ENCODE measurements at regions not wholly inside any gene's neighbourhood (a gene's known extent, or its start where the extent isn't known, plus 50 kb on each side); places are given as distances from the start of the nearest gene placed in this dataset.

DNA sequence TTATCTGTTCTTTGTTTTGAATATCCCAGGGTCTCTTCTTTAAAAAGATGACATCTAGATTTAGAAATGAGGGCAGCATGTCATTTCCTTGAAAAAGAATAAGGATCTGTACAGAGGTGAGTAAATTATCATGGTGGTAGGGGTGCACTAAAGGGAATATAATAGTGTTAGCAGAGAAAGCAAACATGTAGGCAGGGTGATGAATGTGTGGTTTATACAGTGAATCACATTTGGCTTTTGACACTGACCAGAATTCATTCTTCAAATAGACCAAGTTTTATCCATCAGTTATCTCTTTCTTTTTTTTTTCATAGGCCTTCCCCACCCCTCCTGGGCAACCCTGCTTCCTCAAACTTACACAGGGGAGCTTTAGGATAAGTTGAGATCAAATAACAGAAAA, 184.5 kb upstream of the LRP1B start:
- no peaks in the 10 kb centered on the region for H3K4me1 ChIP-seq
- H3K9me3 ChIP-seq, result peaks cover 0 to 6% (median 0%) of the 10 kb centered on the region in 4 donors
- no peak overlapping the region for H3K27ac ChIP-seq
- no peaks in the 10 kb centered on the region for H3K27me3 ChIP-seq
- no peaks in the 10 kb centered on the region for H3K36me3 ChIP-seq
- ATAC-seq (ENCODE audit: low FRiP score in 2 of 2), result no peak
- TF ChIP-seq POLR2A (IDR thresholded peaks at IDR 0.05) (no peak), EP300 (IDR thresholded peaks at IDR 0.05) (no peak), POLR2AphosphoS5 (IDR thresholded peaks at IDR 0.05) (no peak)
- TF ChIP-seq, protein P1, sequence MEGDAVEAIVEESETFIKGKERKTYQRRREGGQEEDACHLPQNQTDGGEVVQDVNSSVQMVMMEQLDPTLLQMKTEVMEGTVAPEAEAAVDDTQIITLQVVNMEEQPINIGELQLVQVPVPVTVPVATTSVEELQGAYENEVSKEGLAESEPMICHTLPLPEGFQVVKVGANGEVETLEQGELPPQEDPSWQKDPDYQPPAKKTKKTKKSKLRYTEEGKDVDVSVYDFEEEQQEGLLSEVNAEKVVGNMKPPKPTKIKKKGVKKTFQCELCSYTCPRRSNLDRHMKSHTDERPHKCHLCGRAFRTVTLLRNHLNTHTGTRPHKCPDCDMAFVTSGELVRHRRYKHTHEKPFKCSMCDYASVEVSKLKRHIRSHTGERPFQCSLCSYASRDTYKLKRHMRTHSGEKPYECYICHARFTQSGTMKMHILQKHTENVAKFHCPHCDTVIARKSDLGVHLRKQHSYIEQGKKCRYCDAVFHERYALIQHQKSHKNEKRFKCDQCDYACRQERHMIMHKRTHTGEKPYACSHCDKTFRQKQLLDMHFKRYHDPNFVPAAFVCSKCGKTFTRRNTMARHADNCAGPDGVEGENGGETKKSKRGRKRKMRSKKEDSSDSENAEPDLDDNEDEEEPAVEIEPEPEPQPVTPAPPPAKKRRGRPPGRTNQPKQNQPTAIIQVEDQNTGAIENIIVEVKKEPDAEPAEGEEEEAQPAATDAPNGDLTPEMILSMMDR (IDR thresholded peaks at IDR 0.05), result no peak
- H3K4me3 ChIP-seq, result no peak overlapping the region
- DNase-seq, result no peak

DNA sequence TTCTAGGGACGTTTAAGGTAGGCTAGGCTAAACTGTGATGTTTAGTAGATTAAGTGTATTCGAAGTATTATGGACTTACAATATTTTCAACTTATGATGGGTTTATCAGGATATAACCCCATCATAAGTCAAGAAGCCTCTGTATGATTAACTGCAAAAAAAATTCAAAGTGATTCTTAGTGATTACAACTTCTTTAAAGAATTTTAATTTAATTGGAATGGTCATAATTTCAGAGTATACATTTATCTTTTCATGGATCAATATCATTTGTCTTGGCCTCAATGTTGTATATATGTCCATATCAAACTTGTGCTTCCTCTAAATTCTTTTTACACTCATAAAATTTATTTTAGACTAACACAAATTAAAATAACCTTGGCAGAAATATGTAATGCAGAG, 183.3 kb upstream of the LRP1B start:
- ATAC-seq (ENCODE audit: low FRiP score in 2 of 2), result no peak

DNA sequence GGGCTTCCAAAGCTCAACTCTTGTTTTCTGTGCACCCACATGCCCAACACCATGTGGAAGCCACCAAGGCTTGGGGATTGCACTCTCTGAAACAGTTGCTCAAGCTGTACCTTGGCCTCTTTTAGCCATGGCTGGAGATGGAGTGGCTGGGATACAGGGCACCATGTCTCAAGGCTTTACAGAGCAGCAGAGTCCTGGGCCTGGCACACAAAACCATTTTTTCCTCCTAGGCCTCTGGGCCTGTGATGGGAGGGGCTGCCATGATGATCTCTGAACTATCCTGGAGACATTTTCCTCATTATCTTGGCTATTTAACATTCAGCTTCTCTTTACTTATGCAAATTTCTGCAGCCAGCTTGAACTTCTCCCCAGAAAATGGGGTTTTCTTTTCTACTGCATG, 179.7 kb upstream of the LRP1B start:
- Histone ChIP-seq H3K4me3 (no peak overlapping the region), H3K36me3 (no peaks in the 10 kb centered on the region), H3K27ac (no peak overlapping the region), H3K27me3 (no peaks in the 10 kb centered on the region), H3K4me1 (no peaks in the 10 kb centered on the region), H3K9me3 (peaks cover 0 to 11% (median 2%) of the 10 kb centered on the region in 4 donors)
- no peak for DNase-seq
- ATAC-seq (ENCODE audit: low FRiP score in 2 of 2), result no peak
- TF ChIP-seq, protein P1 (IDR thresholded peaks at IDR 0.05), result no peak
- no peak for TF ChIP-seq POLR2A (IDR thresholded peaks at IDR 0.05)
- no peak for TF ChIP-seq POLR2AphosphoS5 (IDR thresholded peaks at IDR 0.05)
- no peak for TF ChIP-seq EP300 (IDR thresholded peaks at IDR 0.05)

More for the DNA sequence above, 183.3 kb upstream of the LRP1B start:
- DNase-seq, result no peak
- Histone ChIP-seq H3K9me3 (peaks cover 0 to 11% (median 2%) of the 10 kb centered on the region in 4 donors), H3K27ac (no peak overlapping the region), H3K4me1 (no peaks in the 10 kb centered on the region), H3K36me3 (no peaks in the 10 kb centered on the region), H3K4me3 (no peak overlapping the region), H3K27me3 (no peaks in the 10 kb centered on the region)
- TF ChIP-seq POLR2AphosphoS5 (IDR thresholded peaks at IDR 0.05) (no peak), POLR2A (IDR thresholded peaks at IDR 0.05) (no peak), EP300 (IDR thresholded peaks at IDR 0.05) (no peak)
- TF ChIP-seq, protein P1 (IDR thresholded peaks at IDR 0.05), result no peak
- 67 to 91% methylated on average over 2 of the region's 2 CpGs for WGBS, 2 donors

DNA sequence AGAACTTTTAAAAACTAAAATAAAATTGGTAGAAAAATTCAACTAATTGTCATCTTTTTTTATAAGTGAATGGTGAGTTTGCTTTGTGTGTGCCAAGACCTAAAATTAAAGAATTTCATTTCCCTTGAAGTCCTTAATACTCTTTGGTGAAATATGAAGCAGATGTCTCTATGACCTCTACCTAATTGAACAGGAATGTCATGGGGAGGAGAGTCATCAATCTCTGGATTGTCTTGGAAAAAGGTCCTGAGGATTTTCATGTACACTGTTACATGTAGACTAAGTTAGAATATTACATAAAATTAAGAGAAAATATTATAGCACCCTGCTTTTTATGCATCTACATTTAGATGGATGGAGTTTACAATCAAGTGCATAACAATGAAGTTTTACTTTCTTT, 177.9 kb upstream of the LRP1B start:
- no peaks in the 10 kb centered on the region for H3K27me3 ChIP-seq
- no peak overlapping the region for H3K27ac ChIP-seq
- no peak for TF ChIP-seq POLR2AphosphoS5 (IDR thresholded peaks at IDR 0.05)
- no peak for TF ChIP-seq POLR2A (IDR thresholded peaks at IDR 0.05)
- no peak for TF ChIP-seq EP300 (IDR thresholded peaks at IDR 0.05)
- TF ChIP-seq, protein P1 (IDR thresholded peaks at IDR 0.05), result no peak
- no peak for ATAC-seq (ENCODE audit: low FRiP score in 2 of 2)
- no peaks in the 10 kb centered on the region for H3K4me1 ChIP-seq
- H3K4me3 ChIP-seq, result no peak overlapping the region
- H3K9me3 ChIP-seq, result peaks cover 0 to 11% (median 2%) of the 10 kb centered on the region in 4 donors
- DNase-seq, result no peak
- no peaks in the 10 kb centered on the region for H3K36me3 ChIP-seq

DNA sequence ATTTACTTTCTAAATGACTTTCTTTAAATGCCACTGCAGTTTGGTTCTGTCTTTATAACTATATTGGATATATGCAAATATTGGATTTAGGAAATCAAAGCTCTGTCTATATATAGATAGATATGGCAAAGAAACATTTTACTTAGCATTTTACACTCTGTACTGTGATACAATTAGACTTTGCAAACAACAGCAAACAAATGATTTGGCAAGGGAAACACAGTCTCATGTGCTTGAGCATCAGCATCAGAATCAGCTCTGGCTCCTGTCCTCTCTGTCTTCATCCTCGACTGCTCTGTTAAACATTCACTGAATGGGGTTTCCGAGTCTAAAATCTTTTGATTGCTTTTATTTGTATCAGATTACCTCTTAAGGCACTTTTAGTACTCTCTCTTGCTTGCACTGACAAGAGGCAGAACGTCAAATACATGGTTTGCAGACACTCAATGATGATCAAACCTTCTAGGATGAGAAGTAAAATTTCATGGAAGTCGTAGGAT, 176.8 kb upstream of the LRP1B start:
- Histone ChIP-seq H3K4me1 (no peaks in the 10 kb centered on the region), H3K27me3 (no peaks in the 10 kb centered on the region), H3K9me3 (peaks cover 0 to 11% (median 2%) of the 10 kb centered on the region in 4 donors), H3K27ac (no peak overlapping the region), H3K4me3 (no peak overlapping the region), H3K36me3 (no peaks in the 10 kb centered on the region)
- ATAC-seq (ENCODE audit: low FRiP score in 2 of 2) (no peak), DNase-seq (no peak)
- TF ChIP-seq EP300 (IDR thresholded peaks at IDR 0.05), result no peak
- TF ChIP-seq, protein P1 (IDR thresholded peaks at IDR 0.05), result no peak
- no peak for TF ChIP-seq POLR2AphosphoS5 (IDR thresholded peaks at IDR 0.05)
- no peak for TF ChIP-seq POLR2A (IDR thresholded peaks at IDR 0.05)
- WGBS, 2 donors, result 56 to 61% methylated on average over 4 of the region's 4 CpGs

Measured in upper lobe of left lung (tissue), 6 donors.